ENCODE measurements at regions not wholly inside any gene's neighbourhood (a gene's known extent, or its start where the extent isn't known, plus 50 kb on each side); places are given as distances from the start of the nearest gene placed in this dataset.
A peak's percentile ranks its signal among the peaks of the same experiment; 100 is the strongest.
"Not testable (repeated sequence)": the region's sequence is repeated elsewhere in the genome, so short reads cannot be mapped to it uniquely, and the experiment has no call there.

DNA sequence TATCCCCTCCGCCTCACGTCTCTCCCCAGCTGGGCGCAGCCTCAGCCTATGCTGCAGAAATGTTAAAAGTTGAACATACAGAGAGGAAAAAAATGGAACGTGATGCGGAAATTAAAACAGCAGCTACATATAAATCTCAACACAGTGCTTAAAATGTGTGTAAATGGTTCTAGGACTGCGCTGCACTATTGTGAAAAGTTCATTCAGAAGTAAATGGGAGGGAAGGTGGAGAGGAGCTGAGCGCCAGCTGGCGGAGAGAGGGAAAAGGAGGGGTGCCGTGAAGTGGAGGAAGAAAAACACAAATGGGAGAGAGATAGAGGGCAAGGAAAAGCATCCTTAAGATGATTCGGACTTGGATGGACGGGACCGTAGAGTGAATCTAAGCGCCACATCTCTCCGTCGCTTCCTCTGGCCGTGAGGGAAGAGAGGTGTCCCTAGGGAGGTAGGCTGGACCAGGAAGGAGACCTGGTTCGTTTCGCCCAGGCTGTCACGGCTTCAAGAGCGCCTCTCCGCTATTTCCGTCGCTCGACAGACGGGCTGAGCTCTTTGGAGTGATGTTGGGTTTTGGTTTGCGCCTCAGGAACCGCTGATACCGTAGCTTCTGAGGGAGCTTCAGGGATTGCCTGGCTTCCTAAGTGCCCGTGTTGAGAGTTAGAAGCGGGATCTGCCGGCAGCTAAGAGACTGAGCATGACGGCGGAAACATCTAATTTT lies 113.7 kb downstream of the TRIM27 start:
- peak; percentile 11 for DNase-seq

DNA sequence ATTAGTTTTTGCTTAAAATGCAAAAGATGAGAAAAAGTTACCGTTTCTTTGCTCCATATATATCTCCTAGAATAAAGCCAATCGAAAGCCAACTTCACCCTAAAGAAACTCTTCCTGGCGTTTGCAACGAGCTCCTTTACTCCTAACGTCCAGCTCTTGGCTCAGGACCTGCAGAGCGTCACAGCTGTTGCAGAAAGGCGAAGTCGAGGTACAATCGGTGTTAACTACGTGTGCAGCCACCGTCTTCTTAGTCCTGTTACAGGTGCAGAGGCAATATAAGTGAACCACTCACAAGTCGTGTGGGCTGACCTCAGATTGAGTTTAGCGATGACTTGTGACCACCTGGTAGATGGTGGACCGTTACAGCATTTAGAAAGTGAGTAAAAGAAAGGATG lies 113.1 kb downstream of the TRIM27 start:
- no peak for DNase-seq

DNA sequence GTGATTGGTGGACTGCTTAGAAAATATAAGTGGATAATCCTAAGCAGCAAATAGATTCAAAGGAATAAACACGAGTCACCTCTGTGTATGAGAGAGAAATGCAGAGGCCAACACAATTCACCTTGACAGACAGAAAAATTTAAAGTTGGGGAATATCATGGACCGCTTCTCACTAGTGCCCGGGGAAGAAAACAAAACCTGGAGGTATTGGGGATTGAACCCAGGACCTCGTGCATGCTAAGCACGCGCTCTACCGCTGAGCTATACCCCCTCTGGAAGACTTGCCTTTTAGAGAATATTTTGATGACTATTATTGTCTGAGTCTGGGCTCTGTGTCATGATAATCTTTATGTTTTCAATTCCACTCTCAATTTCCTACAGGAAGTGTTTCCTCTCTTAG lies 111.9 kb downstream of the TRIM27 start:
- DNase-seq: peak; percentile 38

DNA sequence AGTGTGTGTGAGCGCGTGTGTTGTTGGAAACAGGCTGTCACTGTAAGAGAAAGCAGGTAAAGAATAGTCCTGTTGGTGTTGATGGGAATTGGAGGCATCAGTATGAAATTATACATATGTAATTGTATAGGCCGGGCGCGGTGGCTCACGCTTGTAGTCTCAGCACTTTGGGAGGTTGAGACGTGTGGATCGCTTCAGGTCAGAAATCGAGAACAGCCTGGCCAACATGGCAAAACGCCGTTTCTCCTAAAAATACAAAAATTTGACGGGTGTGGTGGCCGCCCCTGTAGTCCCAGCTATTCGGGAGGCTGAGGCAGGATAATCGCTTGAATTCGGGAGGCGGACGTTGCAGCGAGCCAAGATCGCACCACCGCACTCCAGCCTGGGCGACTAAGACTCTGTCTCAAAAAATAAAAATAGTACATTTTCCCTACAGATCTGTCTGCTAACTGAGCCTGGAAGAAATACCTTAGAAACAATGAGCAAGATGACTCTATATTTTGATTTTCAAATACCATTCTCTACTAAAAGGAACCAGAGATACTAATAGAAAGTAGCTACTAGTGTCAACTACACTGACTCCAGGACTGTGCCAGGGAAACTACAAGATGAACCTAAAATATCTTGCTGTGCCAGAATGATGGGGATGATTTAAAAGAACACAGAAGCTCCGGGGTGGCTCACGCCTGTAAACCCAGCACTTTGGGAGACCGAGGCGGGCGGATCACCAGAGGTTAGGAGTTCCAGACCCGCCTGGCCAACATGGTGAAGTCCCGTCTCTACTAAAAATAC lies 110.8 kb downstream of the TRIM27 start:
- DNase-seq: no peak

DNA sequence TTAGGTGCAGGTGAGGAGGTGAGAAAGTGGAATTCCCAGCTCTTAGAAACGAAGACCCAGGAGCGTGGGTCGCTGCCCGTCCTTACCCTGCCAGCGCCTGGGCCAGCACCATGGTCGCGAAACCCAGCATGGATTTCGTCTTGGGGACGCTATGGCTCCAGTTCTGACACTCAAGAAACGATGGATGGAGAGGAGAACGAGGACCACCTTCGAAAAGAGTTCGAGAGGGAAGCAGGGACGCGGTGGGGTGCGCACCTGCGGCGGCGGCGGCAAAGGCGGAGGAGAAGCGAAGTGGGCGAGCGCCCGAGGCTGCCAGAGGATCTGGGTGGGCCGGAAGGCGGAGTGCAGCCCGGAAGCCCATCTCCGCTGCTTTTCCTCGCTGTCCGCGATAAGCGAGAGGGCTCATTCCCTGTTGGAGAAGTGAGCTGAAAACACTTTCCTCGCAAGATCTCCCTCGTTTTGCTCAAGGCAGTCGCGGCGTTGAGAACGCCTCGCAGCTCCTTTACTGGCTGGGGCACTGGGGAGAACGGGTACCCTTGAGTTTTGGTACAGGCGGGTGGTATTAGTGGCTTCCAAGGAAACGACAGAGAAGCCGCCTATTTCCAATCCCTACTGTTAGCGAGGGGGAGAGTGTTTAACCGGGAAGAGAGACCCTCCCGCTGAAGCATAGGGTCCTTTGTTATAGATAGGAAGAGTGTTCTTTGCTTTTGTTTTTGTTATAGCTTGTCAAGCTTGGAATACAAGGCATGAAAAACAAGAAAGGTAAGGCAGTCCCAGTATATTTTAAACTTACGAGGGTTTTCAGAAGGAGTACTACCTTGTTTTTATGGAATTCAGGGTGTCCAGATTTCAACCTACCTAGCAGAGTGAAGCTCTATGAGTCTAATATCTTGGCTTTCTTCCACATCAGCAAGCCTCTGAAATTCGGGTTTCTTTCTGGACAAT lies 109.5 kb downstream of the TRIM27 start:
- no peak for DNase-seq

DNA sequence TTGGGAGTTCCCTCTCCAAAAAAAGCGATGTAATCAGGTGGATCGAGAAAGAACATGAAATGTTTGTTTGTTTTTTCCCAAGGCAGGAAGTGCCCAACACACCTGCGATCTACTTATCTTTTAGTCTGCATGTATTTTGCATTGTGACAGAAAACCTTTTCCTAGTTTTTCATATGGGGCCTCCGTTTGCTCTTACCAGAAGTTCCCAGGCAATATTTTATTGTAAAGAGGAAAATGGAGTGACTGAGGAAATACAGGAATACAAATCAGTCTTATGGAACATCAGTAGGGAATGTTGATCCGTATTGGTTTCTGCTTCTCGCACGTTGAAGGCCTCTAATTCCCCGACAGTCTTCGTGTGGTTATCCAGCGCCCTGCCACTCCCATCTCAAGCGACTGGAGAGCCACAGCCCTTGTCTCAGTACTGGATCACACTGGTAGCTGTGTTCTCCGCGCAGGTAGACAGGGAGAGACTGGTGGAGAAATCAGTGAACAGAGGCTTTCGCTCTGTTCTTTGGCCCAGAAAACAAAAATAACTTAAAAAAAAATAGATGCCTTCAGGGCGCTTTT lies 107.4 kb downstream of the TRIM27 start:
- DNase-seq: no peak

DNA sequence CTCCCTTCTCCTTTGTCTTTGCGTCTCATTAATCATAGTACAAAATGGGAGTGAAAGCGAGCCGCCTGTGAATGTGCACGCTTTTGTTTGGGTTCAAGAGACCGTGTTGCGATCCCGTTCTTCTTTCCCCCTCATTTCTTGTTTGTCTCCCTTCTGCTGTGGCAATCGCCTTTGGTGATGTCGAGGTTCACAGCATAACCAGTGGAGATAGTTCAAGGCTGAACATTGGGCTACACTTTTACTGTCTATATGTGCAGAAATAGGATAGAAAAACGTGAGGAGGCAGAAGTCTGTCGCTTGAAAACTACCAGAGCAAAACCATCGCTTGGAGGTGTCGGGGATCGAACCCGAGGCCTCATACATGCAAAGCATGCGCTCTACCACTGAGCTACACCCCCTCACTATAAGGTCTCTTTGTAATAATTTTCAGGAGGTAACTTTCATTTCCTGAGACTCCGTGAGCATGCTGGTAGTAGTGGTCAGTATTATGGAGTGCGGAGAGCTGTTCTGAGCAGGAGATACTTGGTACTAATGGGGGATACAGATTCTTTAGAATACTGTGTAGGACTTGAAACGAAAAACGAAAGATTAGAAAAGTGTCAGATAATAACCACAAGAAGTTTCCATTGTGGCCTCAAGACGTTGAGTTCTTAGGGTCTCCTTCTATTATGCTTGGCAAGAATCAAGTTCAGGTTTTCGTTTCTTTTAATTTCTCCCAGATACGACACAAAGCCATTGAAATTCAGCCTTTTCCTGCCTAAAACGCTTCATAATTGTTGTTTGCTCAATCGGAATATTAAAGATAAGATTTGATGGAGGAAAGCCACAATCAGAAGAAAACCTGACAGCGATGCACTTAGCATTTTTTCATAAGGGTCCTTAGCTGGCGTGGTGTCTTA lies 106.6 kb downstream of the TRIM27 start:
- DNase-seq: peak; percentile 79

DNA sequence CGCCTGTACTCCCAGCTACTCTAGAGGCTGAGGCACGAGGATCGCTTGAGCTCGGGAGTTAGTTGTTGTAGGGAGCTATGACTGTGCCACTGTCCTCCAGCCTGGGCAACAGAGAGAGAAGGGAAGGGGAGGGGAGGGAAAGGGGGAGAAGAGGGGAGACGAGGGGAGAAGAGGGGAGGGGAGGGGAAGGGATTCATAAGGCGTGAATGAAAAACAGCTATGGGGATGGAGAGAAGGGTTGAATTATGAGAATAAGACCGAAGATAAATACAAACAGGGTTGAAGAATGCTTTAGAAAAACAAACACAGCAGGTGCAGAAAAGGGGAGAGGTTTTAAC lies 106.0 kb downstream of the TRIM27 start:
- no peak for DNase-seq

DNA sequence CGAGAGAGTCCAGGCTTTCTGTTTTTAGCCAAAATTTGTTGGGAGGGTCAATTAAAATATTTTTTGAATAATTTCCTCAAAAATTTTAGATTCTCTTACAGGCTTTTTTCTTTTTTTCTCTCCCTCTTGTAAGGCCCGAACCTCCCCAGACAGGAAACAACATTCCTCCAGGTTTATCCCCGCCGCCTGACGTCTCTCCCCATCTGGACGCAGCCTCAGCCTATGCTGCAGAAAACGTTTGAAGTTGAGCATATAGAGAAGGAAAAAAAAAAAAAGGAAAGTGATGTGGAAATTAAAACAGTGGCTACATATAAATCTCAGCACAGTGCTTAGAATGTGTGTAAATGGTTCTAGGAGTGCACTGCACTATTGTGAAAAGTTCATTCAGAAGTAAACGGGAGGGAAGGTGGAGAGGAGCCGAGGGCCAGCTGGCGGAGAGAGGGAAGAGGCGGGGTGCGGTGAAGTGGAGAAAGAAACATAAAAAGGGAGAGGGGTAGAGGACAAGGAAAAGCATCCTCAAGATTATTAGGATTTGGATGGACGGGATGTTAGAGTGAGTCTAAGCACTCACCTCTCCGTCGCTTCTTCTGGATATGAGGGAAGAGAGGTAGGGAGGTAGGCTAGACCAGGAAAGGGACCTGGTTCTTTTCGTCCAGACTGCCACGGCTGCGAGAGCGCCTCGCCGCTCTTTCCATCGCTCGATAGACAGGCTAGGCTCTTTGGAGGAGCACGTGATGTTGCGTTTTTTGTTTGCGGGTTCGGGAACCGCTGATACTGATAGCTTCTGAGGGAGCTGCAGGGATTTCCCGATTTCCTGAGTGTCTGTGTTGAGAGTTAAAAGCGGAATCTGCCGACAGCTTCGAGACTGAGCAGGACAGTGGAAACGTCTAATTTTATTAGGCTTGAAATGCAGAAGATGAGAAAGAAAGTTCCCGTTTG lies 98.7 kb downstream of the TRIM27 start:
- no peak for DNase-seq

DNA sequence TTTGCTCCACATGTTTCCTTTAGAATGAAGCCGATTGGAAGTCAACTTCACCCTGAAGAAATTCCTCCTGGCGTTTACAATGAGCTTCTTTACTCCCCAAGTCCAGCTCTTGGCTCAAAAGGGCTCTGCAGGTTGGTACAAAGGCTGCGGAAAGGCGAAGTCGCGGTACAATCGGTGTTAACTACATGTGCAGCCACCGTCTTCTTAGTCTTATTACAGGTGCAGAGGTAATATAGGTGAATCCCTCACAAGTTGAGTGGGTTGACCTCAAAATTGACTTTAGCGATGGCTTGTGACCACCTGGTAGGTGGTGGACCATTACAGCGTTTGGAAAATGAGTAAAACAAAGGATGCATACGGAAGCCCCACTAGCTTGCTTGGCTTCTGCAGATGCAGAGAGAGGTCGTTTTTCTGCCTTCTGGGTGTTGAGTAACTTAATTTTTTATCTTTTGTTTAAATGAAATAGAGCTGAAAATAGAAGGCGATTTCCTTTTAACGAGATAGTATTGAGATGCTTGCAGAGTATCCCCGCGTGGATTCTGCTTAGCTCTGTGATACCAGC lies 98.0 kb downstream of the TRIM27 start:
- no peak for DNase-seq

DNA sequence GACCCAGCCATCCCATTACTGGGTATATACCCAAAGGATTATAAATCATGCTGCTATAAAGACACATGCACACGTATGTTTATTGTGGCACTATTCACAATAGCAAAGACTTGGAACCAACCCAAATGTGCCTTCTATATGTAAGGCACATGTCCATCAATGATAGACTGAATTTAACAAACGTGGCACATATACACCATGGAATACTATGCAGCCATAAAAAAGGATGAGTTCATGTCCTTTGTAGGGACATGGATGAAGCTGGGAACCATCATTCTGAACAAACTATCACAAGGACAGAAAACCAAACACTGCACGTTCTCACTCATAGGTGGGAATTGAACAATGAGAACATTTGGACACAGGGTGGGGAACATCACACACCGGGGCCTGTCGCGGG lies 92.1 kb downstream of the TRIM27 start:
- not testable (repeated sequence) for DNase-seq

DNA sequence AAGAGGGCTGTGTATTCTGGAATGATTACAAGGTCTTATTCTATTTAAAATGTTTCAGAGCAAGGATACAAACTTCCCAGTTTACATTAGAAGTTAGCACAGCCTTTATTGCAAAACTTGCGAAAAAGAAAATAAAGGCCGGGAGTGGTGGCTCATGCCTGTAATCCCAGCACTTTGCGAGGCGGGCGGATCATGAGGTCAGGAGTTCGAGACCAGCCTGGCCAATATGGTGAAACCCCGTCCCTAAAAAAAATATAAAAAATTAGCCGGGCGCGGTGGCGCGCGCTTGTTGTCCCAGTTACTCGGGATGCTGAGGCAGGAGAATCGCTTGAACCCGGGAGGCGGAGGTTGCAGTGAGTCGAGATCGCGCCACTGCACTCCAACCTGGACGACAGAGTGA lies 87.1 kb downstream of the TRIM27 start:
- DNase-seq: not testable (repeated sequence)

DNA sequence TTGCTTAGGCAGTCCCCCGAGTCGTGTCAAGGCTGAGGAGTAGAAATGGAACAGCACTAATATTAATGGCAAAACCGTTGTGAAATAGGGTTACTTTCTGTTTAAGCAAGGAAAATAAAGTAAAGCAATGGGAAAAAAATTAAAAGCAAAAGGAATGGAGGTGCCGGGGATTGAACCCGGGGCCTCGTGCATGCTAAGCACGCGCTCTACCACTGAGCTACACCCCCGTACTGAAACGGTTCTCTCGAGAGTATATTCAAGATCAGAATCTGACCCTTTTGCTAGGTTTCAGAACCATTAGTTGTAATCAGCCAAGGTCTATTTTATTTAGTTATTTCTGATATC lies 85.5 kb downstream of the TRIM27 start:
- peak; percentile 72 for DNase-seq

DNA sequence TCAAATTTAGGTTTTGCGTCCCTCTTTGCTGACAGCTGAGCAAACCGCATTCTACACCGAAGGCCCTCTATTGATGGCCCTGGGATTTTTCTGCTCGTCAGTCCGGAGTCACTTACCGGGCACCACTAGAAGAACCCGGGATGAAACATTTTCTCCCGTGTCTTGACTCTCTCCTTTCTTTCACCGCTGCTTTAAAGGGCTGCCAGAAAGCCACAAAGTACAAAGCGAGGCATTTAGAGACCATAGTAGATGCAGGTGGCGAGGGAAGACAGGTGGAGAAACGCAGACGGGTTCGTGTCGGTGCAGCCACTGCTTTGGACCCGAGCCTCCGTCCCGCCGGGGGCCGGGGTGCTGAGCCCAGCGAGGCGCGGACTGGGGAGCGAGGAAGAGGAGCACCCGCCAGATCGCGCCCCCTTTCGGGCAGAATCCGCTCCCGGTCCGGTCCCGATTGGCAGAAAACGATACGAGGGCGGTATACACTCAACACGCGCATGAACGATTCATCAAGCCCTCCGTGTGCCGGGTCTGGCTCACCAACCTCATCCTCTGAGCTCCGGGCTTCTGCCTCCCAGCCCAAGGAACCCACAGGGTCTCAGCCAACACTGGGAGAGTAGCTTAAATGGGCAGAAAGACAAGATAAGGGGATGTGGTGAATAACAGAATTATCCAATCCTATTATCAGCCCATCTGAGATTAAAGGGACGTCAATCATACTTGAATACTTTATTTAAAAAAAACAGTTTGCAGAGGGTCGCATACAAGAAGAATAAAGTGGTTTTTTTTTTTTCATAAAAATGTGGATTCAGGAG lies 84.9 kb downstream of the TRIM27 start:
- peak; percentile 83 for DNase-seq

DNA sequence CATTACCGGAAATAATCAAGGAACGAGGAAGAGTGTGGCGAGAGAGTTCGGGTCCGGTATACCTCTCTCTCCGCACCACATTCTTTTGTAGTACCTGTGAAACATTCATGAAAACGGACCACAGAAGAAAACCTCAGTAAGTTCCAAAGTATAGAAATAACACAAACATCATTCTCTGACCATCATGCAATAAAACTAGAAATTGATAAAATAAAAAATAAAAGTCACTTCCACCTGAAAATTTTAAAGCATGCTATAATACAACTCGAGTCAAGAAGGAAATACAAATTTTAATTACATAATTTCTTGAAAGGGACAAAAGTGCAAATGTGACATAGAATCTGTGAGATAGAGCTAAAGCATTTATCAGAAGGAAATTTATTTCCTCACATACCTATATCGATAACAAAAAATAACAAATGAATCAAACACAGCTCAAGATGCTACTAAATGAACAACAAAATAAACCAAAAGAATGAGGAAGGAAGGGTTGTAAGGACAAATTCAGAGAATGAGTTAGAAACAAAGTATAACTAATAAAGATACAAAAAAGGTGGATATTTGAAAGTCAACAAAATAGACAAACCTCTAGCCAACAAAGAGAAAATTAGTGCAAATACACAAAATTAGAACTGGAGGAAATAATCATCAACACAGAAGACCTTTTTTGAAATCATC lies 84.2 kb downstream of the TRIM27 start:
- DNase-seq: no peak

DNA sequence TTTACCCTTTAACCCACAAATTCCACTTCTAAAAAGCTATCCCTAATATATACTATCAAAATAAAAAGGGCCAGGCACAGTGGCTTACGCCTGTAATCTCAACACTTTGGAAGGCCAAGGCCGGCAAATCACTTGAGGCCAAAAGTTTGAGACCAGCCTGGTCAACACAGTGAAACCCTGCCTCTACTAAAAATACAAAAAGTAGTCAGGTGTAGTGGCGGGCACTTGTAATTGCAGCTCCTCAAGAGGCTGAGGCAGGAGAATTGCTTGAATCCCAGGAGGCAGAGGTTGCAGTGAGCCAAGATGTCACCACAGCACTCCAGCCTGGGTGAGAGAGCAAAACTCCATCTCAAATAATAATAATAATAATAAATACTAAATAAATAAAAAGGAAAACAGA lies 82.5 kb downstream of the TRIM27 start:
- no peak for DNase-seq

DNA sequence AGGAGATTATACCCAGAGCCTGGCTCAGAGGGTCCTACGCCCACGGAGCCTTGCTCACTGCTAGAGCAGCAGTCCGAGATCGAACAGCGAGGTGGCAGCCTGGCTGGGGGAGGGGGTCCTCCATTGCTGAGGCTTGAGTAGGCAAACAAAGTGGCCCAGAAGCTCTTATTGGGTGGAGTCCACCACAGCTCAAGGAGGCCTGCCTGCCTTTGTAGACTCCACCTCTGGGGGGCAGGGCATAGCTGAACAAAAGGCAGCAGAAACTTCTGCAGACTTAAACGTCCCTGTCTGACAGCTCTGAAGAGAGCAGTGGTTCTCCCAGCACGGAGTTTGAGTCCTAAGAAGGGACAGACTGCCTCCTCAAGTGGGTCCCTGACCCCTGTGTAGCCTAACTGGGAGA lies 75.0 kb downstream of the TRIM27 start:
- DNase-seq: not testable (repeated sequence)

Data from fibroblast of skin of right quadriceps (primary cell).